ENCODE measurements at regions not wholly inside any gene's neighbourhood (a gene's known extent, or its start where the extent isn't known, plus 50 kb on each side); places are given as distances from the start of the nearest gene placed in this dataset.
"Not testable (repeated sequence)": the region's sequence is repeated elsewhere in the genome, so short reads cannot be mapped to it uniquely, and the experiment has no call there.

- Mint-ChIP-seq H3K4me1 (ENCODE audit: low read depth) (no peaks in the 10 kb centered on the region), H3K9me3 (peaks cover 23% of the 10 kb centered on the region), H3K27me3 (no peaks in the 10 kb centered on the region), H3K27ac (no peak overlapping the region), H3K4me3 (no peak overlapping the region), H3K36me3 (ENCODE audit: low read depth) (no peaks in the 10 kb centered on the region)
- CTCF ChIA-PET: no interaction called here
- ATAC-seq (no peak), DNase-seq (no peak)
- TF ChIP-seq, protein P1, sequence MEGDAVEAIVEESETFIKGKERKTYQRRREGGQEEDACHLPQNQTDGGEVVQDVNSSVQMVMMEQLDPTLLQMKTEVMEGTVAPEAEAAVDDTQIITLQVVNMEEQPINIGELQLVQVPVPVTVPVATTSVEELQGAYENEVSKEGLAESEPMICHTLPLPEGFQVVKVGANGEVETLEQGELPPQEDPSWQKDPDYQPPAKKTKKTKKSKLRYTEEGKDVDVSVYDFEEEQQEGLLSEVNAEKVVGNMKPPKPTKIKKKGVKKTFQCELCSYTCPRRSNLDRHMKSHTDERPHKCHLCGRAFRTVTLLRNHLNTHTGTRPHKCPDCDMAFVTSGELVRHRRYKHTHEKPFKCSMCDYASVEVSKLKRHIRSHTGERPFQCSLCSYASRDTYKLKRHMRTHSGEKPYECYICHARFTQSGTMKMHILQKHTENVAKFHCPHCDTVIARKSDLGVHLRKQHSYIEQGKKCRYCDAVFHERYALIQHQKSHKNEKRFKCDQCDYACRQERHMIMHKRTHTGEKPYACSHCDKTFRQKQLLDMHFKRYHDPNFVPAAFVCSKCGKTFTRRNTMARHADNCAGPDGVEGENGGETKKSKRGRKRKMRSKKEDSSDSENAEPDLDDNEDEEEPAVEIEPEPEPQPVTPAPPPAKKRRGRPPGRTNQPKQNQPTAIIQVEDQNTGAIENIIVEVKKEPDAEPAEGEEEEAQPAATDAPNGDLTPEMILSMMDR (IDR thresholded peaks at IDR 0.05): no peak
- POLR2A ChIA-PET: no interaction called here
- intact Hi-C loops (cut with micrococcal nuclease): no loop called here
Observed at GRCh38 chr9:102714184-102714583, 280.9 kb upstream of the CYLC2 start.

- intact Hi-C loops (cut with micrococcal nuclease); H3K27me3 Mint-ChIP-seq; ATAC-seq; POLR2A ChIA-PET; CTCF ChIA-PET; H3K4me3 Mint-ChIP-seq; H3K36me3 Mint-ChIP-seq (ENCODE audit: low read depth); H3K27ac Mint-ChIP-seq; H3K4me1 Mint-ChIP-seq (ENCODE audit: low read depth); DNase-seq: not testable (repeated sequence)
- H3K9me3 Mint-ChIP-seq: peaks cover 19% of the 10 kb centered on the region
Observed at GRCh38 chr9:102712910-102713309, 282.2 kb upstream of the CYLC2 start.

DNA sequence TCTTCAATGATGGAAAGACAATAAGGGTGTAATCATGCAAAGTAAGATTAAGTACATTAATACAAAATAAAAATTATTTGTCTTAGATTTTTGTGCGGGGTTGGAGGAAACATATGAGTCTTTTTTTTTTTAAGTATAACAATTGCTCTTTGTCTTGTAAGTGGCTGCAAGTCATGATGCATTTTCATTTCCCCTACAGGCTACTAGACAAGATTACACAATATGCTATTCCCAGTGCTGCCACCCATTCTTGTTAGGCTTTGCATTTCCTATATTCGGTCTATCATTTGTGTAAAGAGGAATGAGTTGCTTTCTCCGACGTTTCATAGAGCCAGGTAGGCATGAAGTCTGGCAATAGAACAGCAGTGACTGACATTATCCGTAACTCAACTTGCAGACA lies 294.2 kb upstream of the CYLC2 start:
- intact Hi-C loops (cut with micrococcal nuclease): no loop called here
- Mint-ChIP-seq H3K9me3 (no peaks in the 10 kb centered on the region), H3K36me3 (ENCODE audit: low read depth) (no peaks in the 10 kb centered on the region), H3K27me3 (no peaks in the 10 kb centered on the region), H3K27ac (no peak overlapping the region), H3K4me3 (no peak overlapping the region), H3K4me1 (ENCODE audit: low read depth) (no peaks in the 10 kb centered on the region)
- TF ChIP-seq, protein P1 (IDR thresholded peaks at IDR 0.05): no peak
- ChIA-PET CTCF (no interaction called here), POLR2A (no interaction called here)
- DNase-seq (no peak), ATAC-seq (no peak)

DNA sequence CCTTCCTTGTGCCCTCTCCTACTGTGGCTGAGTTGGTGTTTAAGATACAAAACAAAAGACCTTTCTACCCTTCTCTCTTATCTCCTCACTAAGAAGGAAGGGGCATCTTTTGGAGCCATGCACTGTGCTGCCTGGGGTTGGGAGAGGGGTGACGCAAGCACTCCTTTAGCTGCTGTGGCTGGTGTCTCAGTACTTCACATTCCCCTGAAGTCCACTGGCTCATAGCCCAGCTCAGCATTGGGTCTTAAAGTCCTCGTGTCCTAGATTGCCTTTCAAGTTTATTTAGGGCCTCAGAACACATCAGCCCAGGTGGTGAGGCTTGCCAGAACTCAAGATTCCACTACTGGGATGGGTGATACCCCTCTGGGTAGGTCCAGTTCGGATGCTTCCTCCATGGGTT lies 325.9 kb upstream of the CYLC2 start:
- TF ChIP-seq, protein P1 (IDR thresholded peaks at IDR 0.05): no peak
- POLR2A ChIA-PET: no interaction called here
- no peaks in the 10 kb centered on the region for H3K36me3 Mint-ChIP-seq (ENCODE audit: low read depth)
- H3K4me1 Mint-ChIP-seq (ENCODE audit: low read depth): no peaks in the 10 kb centered on the region
- no peak for ATAC-seq
- no peak for DNase-seq
- peaks cover 7% of the 10 kb centered on the region for H3K9me3 Mint-ChIP-seq
- intact Hi-C loops (cut with micrococcal nuclease): no loop called here
- no peak overlapping the region for H3K27ac Mint-ChIP-seq
- CTCF ChIA-PET: no interaction called here
- H3K27me3 Mint-ChIP-seq: no peaks in the 10 kb centered on the region
- no peak overlapping the region for H3K4me3 Mint-ChIP-seq

GRCh38 chr9:102652471-102652870 lies 342.7 kb upstream of the CYLC2 start:
- CTCF ChIA-PET: interaction anchor here (1.1 kb wide), 1 partner anchor 15 kb away, joined by 3 read pairs; no protein-coding TSS in a partner anchor
- Mint-ChIP-seq H3K9me3 (peaks cover 1% of the 10 kb centered on the region), H3K27me3 (no peaks in the 10 kb centered on the region), H3K27ac (no peak overlapping the region), H3K36me3 (ENCODE audit: low read depth) (no peaks in the 10 kb centered on the region), H3K4me3 (no peak overlapping the region), H3K4me1 (ENCODE audit: low read depth) (no peaks in the 10 kb centered on the region)
- DNase-seq (no peak), ATAC-seq (no peak)
- TF ChIP-seq, protein P1 (IDR thresholded peaks at IDR 0.05): no peak
- POLR2A ChIA-PET: no interaction called here
- intact Hi-C loops (cut with micrococcal nuclease): no loop called here

- POLR2A ChIA-PET: no interaction called here
- H3K27ac Mint-ChIP-seq: no peak overlapping the region
- CTCF ChIA-PET: no interaction called here
Observed at GRCh38 chr9:102650896-102651295, 344.2 kb upstream of the CYLC2 start.

More at GRCh38 chr9:102650896-102651295, 344.2 kb upstream of the CYLC2 start:
- no peaks in the 10 kb centered on the region for H3K36me3 Mint-ChIP-seq (ENCODE audit: low read depth)
- DNase-seq (no peak), ATAC-seq (no peak)
- intact Hi-C loops (cut with micrococcal nuclease): no loop called here
- TF ChIP-seq, protein P1 (IDR thresholded peaks at IDR 0.05): no peak
- peaks cover 1% of the 10 kb centered on the region for H3K9me3 Mint-ChIP-seq
- no peaks in the 10 kb centered on the region for H3K27me3 Mint-ChIP-seq
- H3K4me3 Mint-ChIP-seq: no peak overlapping the region
- H3K4me1 Mint-ChIP-seq (ENCODE audit: low read depth): no peaks in the 10 kb centered on the region

Measured in activated CD8-positive, alpha-beta T cell treated with anti-CD3 and anti-CD28 coated beads for 36 hours (primary cell).